GM19238 (cell line): ENCODE measurements at regions not wholly inside any gene's neighbourhood (a gene's known extent, or its start where the extent isn't known, plus 50 kb on each side); places are given as distances from the start of the nearest gene placed in this dataset.
A peak's percentile ranks its signal among the peaks of the same experiment; 100 is the strongest.
"Not testable (repeated sequence)": the region's sequence is repeated elsewhere in the genome, so short reads cannot be mapped to it uniquely, and the experiment has no call there.

Source experiments
- DNase-seq: peaks from one replicate; pipeline ENCODE4 v3.0.0; 2011; ENCODE audit warnings: low spot score; ENCODE audit not compliant: insufficient read length

- no peak for DNase-seq
Observed at GRCh38 chr14:87815121-87815520, 177.9 kb downstream of the GALC start.

GRCh38 chr14:87813686-87814085 lies 179.3 kb downstream of the GALC start:
- no peak for DNase-seq

- no peak for DNase-seq
Observed at GRCh38 chr14:87813211-87813610, 179.8 kb downstream of the GALC start.

GRCh38 chr14:87811246-87811645 lies 181.7 kb downstream of the GALC start:
- no peak for DNase-seq

- no peak for DNase-seq
Observed at GRCh38 chr14:87810711-87811110, 182.3 kb downstream of the GALC start.

GRCh38 chr14:87809261-87809660 lies 183.7 kb downstream of the GALC start:
- DNase-seq: no peak

- DNase-seq: peak; percentile 4
Observed at GRCh38 chr14:87805315-87805723, 187.7 kb downstream of the GALC start.

GRCh38 chr14:87800216-87800615 lies 192.8 kb downstream of the GALC start:
- DNase-seq: no peak

GRCh38 chr14:87799400-87799799 lies 193.6 kb downstream of the GALC start:
- DNase-seq: no peak

- no peak for DNase-seq
Observed at GRCh38 chr14:87797001-87797400, 196.0 kb downstream of the GALC start.

- DNase-seq: no peak
Observed at GRCh38 chr14:87794561-87794960, 198.4 kb downstream of the GALC start.

- no peak for DNase-seq
Observed at GRCh38 chr14:87785897-87786296, 207.1 kb downstream of the GALC start.

- no peak for DNase-seq
Observed at GRCh38 chr14:87784386-87784785, 208.6 kb downstream of the GALC start.

GRCh38 chr14:87783071-87783470 lies 209.9 kb downstream of the GALC start:
- DNase-seq: no peak

GRCh38 chr14:87772854-87773253 lies 220.1 kb downstream of the GALC start:
- DNase-seq: no peak

- no peak for DNase-seq
Observed at GRCh38 chr14:87767567-87767901, 225.4 kb downstream of the GALC start.

GRCh38 chr14:87758876-87759275 lies 234.1 kb downstream of the GALC start:
- no peak for DNase-seq

- no peak for DNase-seq
Observed at GRCh38 chr14:87756661-87757060, 236.3 kb downstream of the GALC start.

GRCh38 chr14:87754520-87755223 lies 238.3 kb downstream of the GALC start:
- no peak for DNase-seq

GRCh38 chr14:87748558-87748957 lies 244.4 kb downstream of the GALC start:
- no peak for DNase-seq

GRCh38 chr14:87745507-87746118 lies 247.4 kb downstream of the GALC start:
- DNase-seq: peak; percentile 24

GRCh38 chr14:87734577-87735360 lies 258.2 kb downstream of the GALC start:
- not testable (repeated sequence) for DNase-seq

GRCh38 chr14:87733115-87733514 lies 259.9 kb downstream of the GALC start:
- not testable (repeated sequence) for DNase-seq
